ENCODE measurements at regions not wholly inside any gene's neighbourhood (a gene's known extent, or its start where the extent isn't known, plus 50 kb on each side); places are given as distances from the start of the nearest gene placed in this dataset.
"Not testable (repeated sequence)": the region's sequence is repeated elsewhere in the genome, so short reads cannot be mapped to it uniquely, and the experiment has no call there.

GRCh38 chr21:14687268-14687625 is 141.1 kb upstream of the SAMSN1 start:
- intact Hi-C loops (cut with micrococcal nuclease), result no loop called here

- intact Hi-C loops (cut with micrococcal nuclease), result loop anchor here (1.0 kb wide), 1 partner anchor 10 kb away; no protein-coding TSS in a partner anchor
Measured at GRCh38 chr21:14686466-14687267, 140.6 kb upstream of the SAMSN1 start.

GRCh38 chr21:14685568-14685967 is 139.5 kb upstream of the SAMSN1 start:
- intact Hi-C loops (cut with micrococcal nuclease), result no loop called here

DNA sequence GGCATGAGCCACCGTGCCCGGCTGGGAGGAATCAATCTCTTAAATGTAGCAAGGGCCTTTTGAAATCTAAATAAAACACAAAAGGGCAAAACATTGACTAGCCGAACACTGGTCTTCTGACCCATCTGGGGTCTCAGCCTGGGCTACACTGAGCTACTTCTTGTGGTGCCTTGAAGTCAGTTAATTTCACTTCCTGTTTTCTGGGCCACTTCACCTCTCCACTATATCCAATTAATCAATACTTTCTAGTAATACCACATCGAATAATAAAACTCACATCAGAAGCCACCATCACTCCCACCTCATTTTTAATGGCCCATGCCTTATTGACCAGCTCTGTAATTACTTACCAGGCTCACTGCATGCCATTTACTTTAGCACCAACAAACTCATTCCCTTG is 138.0 kb upstream of the SAMSN1 start:
- intact Hi-C loops (cut with micrococcal nuclease), result no loop called here

DNA sequence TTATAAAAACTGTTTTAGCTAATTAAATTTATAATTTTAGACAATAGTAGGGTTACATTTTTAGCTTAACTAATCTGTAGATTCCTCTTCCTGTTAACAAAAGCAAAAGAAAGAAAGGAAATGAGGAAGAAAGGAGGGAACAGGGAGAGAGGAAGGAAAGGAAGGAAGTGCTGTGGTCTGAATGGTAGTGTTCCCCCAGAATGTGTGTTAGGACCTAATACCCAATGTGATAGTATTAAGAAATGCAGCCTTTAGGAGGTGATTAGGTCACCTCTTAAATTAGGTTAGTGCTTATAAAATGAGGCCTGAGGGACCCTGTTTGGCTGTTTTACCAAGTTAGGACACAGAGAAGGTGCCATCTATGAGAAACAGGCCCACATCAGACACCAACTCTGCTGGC is 136.9 kb upstream of the SAMSN1 start:
- intact Hi-C loops (cut with micrococcal nuclease), result no loop called here

DNA sequence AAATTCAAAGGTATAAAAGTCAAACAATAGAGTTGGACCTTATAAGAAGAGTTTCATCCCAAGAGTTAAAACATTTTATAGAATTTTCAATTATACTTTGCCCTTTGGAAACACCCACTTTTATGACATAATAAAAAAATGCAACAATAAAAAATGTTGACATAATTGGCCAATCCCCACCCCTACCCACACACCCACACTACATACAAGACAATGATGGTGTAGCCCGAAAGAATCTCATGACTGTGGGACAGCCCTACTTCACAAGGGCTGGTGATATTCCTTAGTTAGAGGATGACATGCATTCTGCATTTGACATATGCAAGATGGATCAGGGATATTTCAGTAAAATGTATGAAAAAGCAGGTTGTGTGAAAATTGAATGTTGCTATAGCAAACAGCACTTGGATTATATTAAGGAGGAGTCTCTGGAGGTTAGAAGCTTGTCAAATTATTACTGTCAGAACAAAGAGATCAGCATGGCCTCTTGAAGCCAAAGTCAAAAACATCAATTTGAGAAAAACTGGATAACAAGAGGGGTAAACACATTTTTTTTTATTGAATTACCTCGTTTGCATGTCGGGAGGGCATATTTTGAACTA is 133.0 kb upstream of the SAMSN1 start:
- intact Hi-C loops (cut with micrococcal nuclease), result loop anchor here (5.0 to 10.0 kb wide), 4 partner anchors 58 to 297 kb away; partner anchors contain the start of genes HSPA13 and SAMSN1

DNA sequence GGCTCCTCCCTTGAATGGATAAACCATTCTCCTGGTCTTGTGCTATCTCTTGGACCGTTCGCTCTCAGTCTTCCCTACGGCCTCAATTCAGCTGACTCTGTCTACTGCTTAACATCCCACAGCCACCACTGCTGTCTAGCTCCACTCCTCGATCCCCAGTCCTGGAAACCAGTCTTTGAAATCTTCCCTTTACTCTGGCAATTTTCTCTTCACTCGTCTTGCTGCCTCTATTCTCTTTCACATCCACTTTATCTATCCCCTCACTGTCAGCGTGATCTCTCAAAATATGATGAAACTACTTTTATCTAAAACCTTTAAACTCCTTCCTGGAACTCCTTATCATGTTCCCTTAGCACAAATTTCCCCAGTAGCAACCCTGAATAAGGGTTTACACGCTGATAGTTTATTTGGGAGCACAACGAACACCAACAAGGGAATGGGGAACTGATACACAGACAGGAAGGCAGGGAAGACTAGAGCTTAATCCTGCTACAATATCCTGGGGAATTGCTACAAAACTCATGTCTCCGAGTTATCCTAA is 131.6 kb upstream of the SAMSN1 start:
- intact Hi-C loops (cut with micrococcal nuclease), result loop anchor here (2.0 to 10.0 kb wide), 5 partner anchors 47 to 295 kb away; partner anchors contain the start of genes HSPA13 and SAMSN1

DNA sequence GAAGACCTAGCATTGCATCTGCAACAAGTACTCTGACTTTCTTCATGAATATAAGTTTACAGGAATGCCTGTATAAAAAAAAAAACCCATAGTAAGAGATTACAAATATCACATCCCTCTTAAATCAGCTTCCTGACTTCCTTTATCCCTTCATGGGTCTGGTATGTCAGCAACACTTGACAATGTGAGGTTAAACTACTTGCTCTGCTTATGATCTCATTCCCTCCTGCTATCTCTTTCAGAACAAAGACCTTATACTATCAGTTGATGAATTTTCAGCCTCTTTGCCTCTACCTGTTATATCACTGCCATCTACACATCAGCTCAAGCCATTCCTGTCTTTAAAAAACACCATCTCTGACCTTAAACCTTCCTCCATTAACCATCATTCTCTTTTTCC is 130.9 kb upstream of the SAMSN1 start:
- intact Hi-C loops (cut with micrococcal nuclease), result loop anchor here (2.0 to 10.0 kb wide), 5 partner anchors 46 to 295 kb away; partner anchors contain the start of genes HSPA13 and SAMSN1

DNA sequence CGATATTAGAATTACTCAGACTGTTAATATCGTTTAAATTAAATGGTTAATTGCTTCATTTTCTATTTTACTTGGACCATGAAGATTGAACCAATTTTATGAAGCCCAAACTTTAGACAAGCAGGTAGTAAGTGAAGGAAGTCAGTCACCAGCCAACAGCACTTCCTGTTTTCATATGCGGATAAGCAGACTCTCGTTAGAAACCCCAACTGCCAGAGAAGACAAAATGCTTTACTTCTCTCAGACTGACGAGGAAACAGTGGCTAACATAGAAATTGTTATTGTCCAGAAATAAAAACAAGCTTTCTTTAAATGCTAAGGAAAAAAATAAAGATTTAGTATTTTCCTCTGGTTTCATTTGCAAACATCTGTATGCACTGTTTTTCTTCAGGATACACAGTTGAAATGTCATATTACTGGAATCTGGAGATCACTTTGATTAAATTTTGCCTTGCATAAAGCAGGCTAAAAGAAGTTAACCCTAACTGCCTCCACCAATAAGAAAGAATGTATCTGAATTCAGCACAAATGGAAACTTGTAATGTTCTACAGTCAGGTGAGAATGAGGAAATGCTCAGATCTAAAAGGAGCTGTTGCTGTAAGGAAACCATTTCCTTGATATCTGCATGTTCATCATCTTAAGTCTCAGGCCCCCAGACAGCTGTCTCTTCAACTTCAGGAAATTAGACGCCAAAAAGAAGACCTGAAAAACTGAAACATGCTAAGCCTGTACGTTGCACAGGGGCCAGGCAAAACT is 129.8 kb upstream of the SAMSN1 start:
- intact Hi-C loops (cut with micrococcal nuclease), result loop anchor here (1.0 to 10.0 kb wide), 6 partner anchors 10 to 294 kb away; partner anchors contain the start of genes HSPA13 and SAMSN1

DNA sequence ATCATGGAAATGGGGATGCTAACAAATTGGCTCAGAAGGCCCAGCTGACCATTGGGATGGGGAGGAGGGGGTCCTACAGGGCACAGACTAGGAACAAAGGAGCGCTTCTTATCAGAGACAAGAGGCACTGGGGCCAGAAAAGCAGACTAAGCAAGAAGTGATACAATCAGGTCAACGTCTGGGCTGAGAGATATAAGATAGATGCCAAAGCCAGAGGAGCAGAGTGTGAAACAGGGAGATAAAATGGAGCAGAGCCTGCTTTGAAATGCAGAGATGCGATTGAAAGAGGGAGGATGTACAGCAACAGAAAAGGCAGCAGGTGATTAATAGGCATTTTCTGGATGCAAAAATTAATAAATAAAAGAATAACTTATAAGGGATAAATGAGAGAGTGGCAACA is 127.5 kb upstream of the SAMSN1 start:
- intact Hi-C loops (cut with micrococcal nuclease), result loop anchor here (10.0 kb wide), 1 partner anchor 129 kb away; the partner anchor contains the start of gene SAMSN1

DNA sequence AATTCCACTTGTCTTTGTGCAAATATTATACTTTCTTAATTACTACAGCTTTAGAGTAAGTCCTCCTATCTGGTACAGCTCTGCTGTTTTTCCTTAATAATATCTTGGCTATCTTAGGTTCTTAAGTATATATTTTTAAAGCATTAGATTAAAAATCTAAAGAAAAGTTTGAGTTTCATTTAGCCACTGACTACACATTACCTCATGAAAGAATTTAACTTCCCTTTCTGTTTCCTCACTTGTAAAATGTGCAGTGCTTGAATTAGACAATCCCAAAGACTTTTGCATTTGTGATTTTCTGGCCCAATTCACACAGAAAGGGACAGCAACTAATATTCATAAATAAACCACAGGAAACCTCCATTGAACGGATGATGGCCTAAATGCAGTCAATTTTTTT is 126.4 kb upstream of the SAMSN1 start:
- intact Hi-C loops (cut with micrococcal nuclease), result loop anchor here (10.0 kb wide), 1 partner anchor 128 kb away; the partner anchor contains the start of gene SAMSN1

GRCh38 chr21:14670409-14670808 is 124.3 kb upstream of the SAMSN1 start:
- intact Hi-C loops (cut with micrococcal nuclease), result loop anchor here (10.0 kb wide), 1 partner anchor 126 kb away; the partner anchor contains the start of gene SAMSN1

DNA sequence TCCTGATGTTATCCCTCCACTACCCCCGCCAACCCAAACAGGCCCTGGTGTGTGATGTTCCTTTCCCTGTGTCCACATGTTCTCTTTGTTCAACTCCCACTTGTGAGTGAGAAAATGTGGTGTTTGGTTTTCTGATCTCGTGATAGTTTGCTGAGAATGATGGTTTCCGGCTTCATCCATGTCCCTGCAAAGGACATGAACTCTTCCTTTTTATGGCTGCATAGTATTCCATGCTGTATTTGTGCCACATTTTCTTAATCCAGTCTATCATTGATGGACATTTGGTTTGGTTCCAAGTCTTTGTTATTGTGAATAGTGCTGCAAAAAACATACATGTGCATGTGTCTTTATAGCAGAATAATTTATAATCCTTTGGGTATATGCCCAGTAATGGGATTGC is 123.0 kb upstream of the SAMSN1 start:
- intact Hi-C loops (cut with micrococcal nuclease), result not testable (repeated sequence)

DNA sequence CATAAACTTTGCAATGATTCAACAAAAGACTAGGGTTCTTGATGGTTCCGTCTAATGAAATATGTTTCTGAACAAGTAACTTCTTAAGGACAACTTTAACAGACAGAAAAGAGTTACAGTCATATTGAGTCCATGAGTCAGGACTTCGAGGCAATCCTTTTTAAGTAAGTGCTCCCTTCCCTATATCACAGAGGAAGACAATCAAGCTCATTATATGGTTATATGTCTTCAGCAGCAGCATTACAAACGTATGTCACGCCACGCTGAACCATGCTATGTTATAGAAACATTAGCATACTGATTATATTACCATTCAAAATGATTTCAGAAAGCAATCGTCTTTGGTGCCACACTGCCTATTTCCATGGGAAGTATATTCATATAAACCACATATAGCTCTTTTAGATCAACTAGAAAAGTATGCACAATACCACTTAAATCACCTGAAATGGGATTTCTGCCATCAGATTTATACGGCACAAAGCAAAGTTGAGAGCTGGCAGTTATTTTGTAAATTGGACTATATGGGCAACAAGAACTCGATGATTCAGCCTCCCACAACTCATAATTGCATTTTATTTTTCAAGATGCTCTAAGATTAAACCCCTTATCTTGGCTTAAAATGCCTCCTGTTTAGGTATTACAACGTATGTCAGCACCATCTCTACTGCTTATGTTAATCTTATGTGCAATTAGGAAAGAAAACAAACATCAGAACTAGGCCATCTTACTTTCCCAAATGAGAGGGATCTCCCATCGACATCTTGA is 111.3 kb upstream of the SAMSN1 start:
- intact Hi-C loops (cut with micrococcal nuclease), result no loop called here

- intact Hi-C loops (cut with micrococcal nuclease), result no loop called here
Measured at GRCh38 chr21:14646893-14647292, 100.8 kb upstream of the SAMSN1 start.

DNA sequence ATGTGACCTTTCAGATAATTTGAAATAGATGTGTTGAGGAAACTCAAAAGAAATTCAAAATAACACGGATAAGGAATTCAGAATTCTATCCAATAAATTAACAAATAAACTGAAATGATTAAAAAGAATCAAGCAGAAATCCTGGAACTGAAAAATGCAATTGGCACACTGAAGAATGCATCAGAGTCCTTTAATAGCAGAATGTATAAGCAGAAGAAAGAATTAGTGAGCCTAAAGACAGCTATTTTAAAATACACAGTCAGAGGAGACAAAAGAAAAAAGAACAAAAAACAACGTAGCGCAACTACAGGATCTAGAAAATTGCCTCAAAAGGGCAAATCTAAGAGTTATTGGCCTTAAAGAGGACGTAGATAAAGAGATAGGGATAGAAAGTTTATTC is 99.6 kb upstream of the SAMSN1 start:
- intact Hi-C loops (cut with micrococcal nuclease), result no loop called here

- intact Hi-C loops (cut with micrococcal nuclease), result no loop called here
Measured at GRCh38 chr21:14632359-14632758, 86.2 kb upstream of the SAMSN1 start.

GRCh38 chr21:14630556-14631069 is 84.5 kb upstream of the SAMSN1 start:
- intact Hi-C loops (cut with micrococcal nuclease), result loop anchor here (2.0 kb wide), 4 partner anchors 40 to 148 kb away; partner anchors contain the start of gene SAMSN1

- intact Hi-C loops (cut with micrococcal nuclease), result no loop called here
Measured at GRCh38 chr21:14629461-14629860, 83.3 kb upstream of the SAMSN1 start.

DNA sequence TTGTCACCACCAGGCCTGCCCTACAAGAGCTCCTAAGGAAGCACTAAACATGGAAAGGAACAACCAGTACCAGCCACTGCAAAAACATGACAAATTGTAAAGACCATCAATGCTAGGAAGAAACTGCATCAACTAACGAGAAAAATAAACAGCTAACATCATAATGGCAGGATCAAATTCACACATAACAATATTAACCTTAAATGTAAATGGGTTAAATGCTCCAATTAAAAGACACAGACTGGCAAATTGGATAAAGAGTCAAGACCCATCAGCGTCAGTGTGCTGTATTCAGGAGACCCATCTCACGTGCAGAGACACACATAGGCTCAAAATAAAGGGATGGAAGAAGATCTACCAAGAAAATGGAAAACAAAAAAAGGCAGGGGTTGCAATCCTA is 77.0 kb upstream of the SAMSN1 start:
- intact Hi-C loops (cut with micrococcal nuclease), result not testable (repeated sequence)

Measured in T-helper 2 cell treated with Interferon-gamma antibody and Interleukin-4, amounts not matched to agents 100 ng/mL and 5 ng/mL, for 36 hours (primary cell).